Lower lobe of right lung (tissue), 2 donors: ENCODE measurements at regions not wholly inside any gene's neighbourhood (a gene's known extent, or its start where the extent isn't known, plus 50 kb on each side); places are given as distances from the start of the nearest gene placed in this dataset.
A peak's percentile ranks its signal among the peaks of the same experiment; 100 is the strongest.
"Not testable (repeated sequence)": the region's sequence is repeated elsewhere in the genome, so short reads cannot be mapped to it uniquely, and the experiment has no call there.

Source experiments
- ATAC-seq, 2 donors: fragments of 200-7000 bp; cut with Tn5 transposase; one replicate each; pipeline ENCODE4 v1.9.1; 2020 to 2022; ENCODE audit warnings: mild to moderate bottlenecking in 2 of 2, moderate library complexity in 2 of 2
- DNase-seq: peaks from one replicate; pipeline ENCODE4 v3.0.0-alpha.2; 2020
- H3K27ac ChIP-seq: fragments of 200-600 bp; one replicate; pipeline ENCODE4 v1.8.0; 2022
- H3K27me3 ChIP-seq: fragments of 200-600 bp; one replicate; pipeline ENCODE4 v1.8.0; 2022; ENCODE audit warnings: low read depth
- H3K36me3 ChIP-seq: fragments of 200-600 bp; one replicate; pipeline ENCODE4 v1.8.0; 2022; ENCODE audit warnings: mild to moderate bottlenecking
- H3K4me1 ChIP-seq: fragments of 200-600 bp; one replicate; pipeline ENCODE4 v1.8.0; 2022
- H3K4me3 ChIP-seq: fragments of 200-600 bp; one replicate; pipeline ENCODE4 v1.8.0; 2022; ENCODE audit warnings: mild to moderate bottlenecking
- H3K9me3 ChIP-seq: fragments of 200-600 bp; one replicate; pipeline ENCODE4 v1.8.0; 2022
- intact Hi-C: fragments of 100-400 bp; cut with DNase I; formaldehyde crosslinking; loops from one replicate; pipeline ENCODE4 v1.11.0; 2022
- TF ChIP-seq, protein P1 (sequence below): fragments of 200-600 bp; IDR thresholded peaks from one replicate; pipeline ENCODE4 v1.8.0; 2022; ENCODE audit warnings: antibody characterized with exemption, mild to moderate bottlenecking
- donor health status: DM: no; HTN: yes; CAD: no; lungs with severe emphysema.

GRCh38 chr20:30164389-30164788, 1093.1 kb upstream of the DEFB115 start:
- H3K27ac ChIP-seq, H3K4me1 ChIP-seq, H3K36me3 ChIP-seq, H3K4me3 ChIP-seq, intact Hi-C loops, ATAC-seq, DNase-seq, H3K27me3 ChIP-seq, H3K9me3 ChIP-seq: not testable (repeated sequence)

GRCh38 chr20:30167540-30167939, 1089.9 kb upstream of the DEFB115 start:
- Histone ChIP-seq H3K4me3 (no peak overlapping the region), H3K4me1 (no peaks in the 10 kb centered on the region), H3K36me3 (no peaks in the 10 kb centered on the region), H3K27me3 (no peaks in the 10 kb centered on the region), H3K9me3 (no peaks in the 10 kb centered on the region), H3K27ac (no peak overlapping the region)
- DNase-seq (no peak), ATAC-seq (no peak)
- TF ChIP-seq, protein P1, sequence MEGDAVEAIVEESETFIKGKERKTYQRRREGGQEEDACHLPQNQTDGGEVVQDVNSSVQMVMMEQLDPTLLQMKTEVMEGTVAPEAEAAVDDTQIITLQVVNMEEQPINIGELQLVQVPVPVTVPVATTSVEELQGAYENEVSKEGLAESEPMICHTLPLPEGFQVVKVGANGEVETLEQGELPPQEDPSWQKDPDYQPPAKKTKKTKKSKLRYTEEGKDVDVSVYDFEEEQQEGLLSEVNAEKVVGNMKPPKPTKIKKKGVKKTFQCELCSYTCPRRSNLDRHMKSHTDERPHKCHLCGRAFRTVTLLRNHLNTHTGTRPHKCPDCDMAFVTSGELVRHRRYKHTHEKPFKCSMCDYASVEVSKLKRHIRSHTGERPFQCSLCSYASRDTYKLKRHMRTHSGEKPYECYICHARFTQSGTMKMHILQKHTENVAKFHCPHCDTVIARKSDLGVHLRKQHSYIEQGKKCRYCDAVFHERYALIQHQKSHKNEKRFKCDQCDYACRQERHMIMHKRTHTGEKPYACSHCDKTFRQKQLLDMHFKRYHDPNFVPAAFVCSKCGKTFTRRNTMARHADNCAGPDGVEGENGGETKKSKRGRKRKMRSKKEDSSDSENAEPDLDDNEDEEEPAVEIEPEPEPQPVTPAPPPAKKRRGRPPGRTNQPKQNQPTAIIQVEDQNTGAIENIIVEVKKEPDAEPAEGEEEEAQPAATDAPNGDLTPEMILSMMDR: no peak
- intact Hi-C loops: no loop called here

- TF ChIP-seq, protein P1: no peak
- Histone ChIP-seq H3K27me3 (no peaks in the 10 kb centered on the region), H3K4me3 (no peak overlapping the region), H3K36me3 (no peaks in the 10 kb centered on the region), H3K4me1 (no peaks in the 10 kb centered on the region), H3K9me3 (no peaks in the 10 kb centered on the region), H3K27ac (no peak overlapping the region)
- DNase-seq: peak; percentile 45
- intact Hi-C loops: no loop called here
- ATAC-seq: no peak
Observed at GRCh38 chr20:30168025-30168799, 1089.3 kb upstream of the DEFB115 start.

- Histone ChIP-seq H3K4me3 (no peak overlapping the region), H3K27ac (no peak overlapping the region), H3K9me3 (no peaks in the 10 kb centered on the region), H3K27me3 (no peaks in the 10 kb centered on the region), H3K36me3 (no peaks in the 10 kb centered on the region), H3K4me1 (no peaks in the 10 kb centered on the region)
- TF ChIP-seq, protein P1: no peak
- ATAC-seq (no peak), DNase-seq (no peak)
- intact Hi-C loops: no loop called here
Observed at GRCh38 chr20:30168800-30169138, 1088.7 kb upstream of the DEFB115 start.

- Histone ChIP-seq H3K4me3 (no peak overlapping the region), H3K4me1 (no peaks in the 10 kb centered on the region), H3K9me3 (no peaks in the 10 kb centered on the region), H3K27me3 (no peaks in the 10 kb centered on the region), H3K36me3 (no peaks in the 10 kb centered on the region), H3K27ac (no peak overlapping the region)
- ATAC-seq (no peak), DNase-seq (no peak)
- intact Hi-C loops: no loop called here
- TF ChIP-seq, protein P1: no peak
Observed at GRCh38 chr20:30175681-30176080, 1081.8 kb upstream of the DEFB115 start.

- ATAC-seq, H3K4me1 ChIP-seq, H3K36me3 ChIP-seq, H3K9me3 ChIP-seq, DNase-seq, intact Hi-C loops, H3K4me3 ChIP-seq, H3K27me3 ChIP-seq, H3K27ac ChIP-seq: not testable (repeated sequence)
Observed at GRCh38 chr20:30183124-30183523, 1074.3 kb upstream of the DEFB115 start.

GRCh38 chr20:30191785-30192184, 1065.7 kb upstream of the DEFB115 start:
- H3K36me3 ChIP-seq, DNase-seq, H3K27ac ChIP-seq, ATAC-seq, H3K9me3 ChIP-seq, intact Hi-C loops, H3K27me3 ChIP-seq, H3K4me3 ChIP-seq, H3K4me1 ChIP-seq: not testable (repeated sequence)

DNA sequence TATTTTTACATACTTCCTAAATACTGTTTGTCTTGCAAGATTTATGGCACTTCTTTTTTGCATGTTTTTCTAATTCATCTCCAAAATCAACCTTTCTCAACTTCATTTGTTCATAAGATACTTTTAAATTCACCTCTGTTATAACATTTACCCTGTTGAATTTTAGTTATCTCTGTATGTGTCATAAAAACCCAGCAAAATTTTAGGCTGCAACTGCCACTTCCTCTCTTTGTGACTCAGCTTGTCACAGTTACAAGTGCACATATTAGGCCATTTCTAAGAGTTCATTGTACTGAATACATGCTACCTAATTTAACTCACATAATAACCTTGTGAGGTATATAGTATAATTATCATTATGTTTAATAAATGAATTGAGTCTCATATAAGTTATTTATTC, 1023.0 kb upstream of the DEFB115 start:
- H3K27ac ChIP-seq, H3K36me3 ChIP-seq, DNase-seq, intact Hi-C loops, H3K4me1 ChIP-seq, H3K4me3 ChIP-seq, H3K9me3 ChIP-seq, ATAC-seq, H3K27me3 ChIP-seq: not testable (repeated sequence)

GRCh38 chr20:30275073-30275472, 982.4 kb upstream of the DEFB115 start:
- H3K4me3 ChIP-seq, H3K36me3 ChIP-seq, DNase-seq, ATAC-seq, H3K9me3 ChIP-seq, H3K27ac ChIP-seq, intact Hi-C loops, H3K27me3 ChIP-seq, H3K4me1 ChIP-seq: not testable (repeated sequence)
